Fibroblast of lung (primary cell): ENCODE measurements at regions not wholly inside any gene's neighbourhood (a gene's known extent, or its start where the extent isn't known, plus 50 kb on each side); places are given as distances from the start of the nearest gene placed in this dataset.

Experiments used
- DNase-seq, 2 donors: peaks; one replicate each; pipeline versions ENCODE4 v3.0.0 to v3.0.0-alpha.2; 2010; ENCODE audit warnings: low read depth in 2 of 2
- H2AFZ ChIP-seq: 2 replicates; pipeline ENCODE4 v1.5.1; 2012; ENCODE audit warnings: low read length, control low read depth, inconsistent platforms
- H3K27ac ChIP-seq: 2 replicates; pipeline ENCODE4 v1.5.1; 2011; ENCODE audit warnings: low read length, control low read depth; ENCODE audit not compliant: insufficient read depth
- H3K27me3 ChIP-seq: 2 replicates; pipeline ENCODE4 v1.5.1; 2011; ENCODE audit warnings: mild to moderate bottlenecking, low read length; ENCODE audit not compliant: control insufficient read depth, insufficient read depth
- H3K36me3 ChIP-seq: 2 replicates; pipeline ENCODE4 v1.5.1; 2011; ENCODE audit warnings: low read length; ENCODE audit not compliant: control insufficient read depth, insufficient read depth
- H3K4me1 ChIP-seq: 2 replicates; pipeline ENCODE4 v1.5.1; 2011; ENCODE audit warnings: low read length; ENCODE audit not compliant: control insufficient read depth, insufficient read depth; ENCODE audit errors: extremely low read depth
- H3K4me2 ChIP-seq: 2 replicates; pipeline ENCODE4 v1.5.1; 2011; ENCODE audit warnings: low read length, control low read depth; ENCODE audit not compliant: insufficient read depth; ENCODE audit errors: extremely low read depth
- H3K4me3 ChIP-seq, 4 experiments: fragments of 200-600 bp in 1 of 4; sonication (generic) in 1 of 4; replicated peaks in 1 of 4; 2 replicates each; pipeline ENCODE4 v1.5.1; 2011 to 2016; ENCODE audit warnings: low read length in 4 of 4, low read depth in 3 of 4, mild to moderate bottlenecking in 3 of 4, control low read depth in 2 of 4, inconsistent platforms in 1 of 4, mixed read lengths in 1 of 4; ENCODE audit not compliant: insufficient read depth in 1 of 4; ENCODE audit errors: control extremely low read depth in 1 of 4
- H3K79me2 ChIP-seq: 2 replicates; pipeline ENCODE4 v1.5.1; 2012; ENCODE audit warnings: mild to moderate bottlenecking, low read length, inconsistent platforms; ENCODE audit not compliant: control insufficient read depth, insufficient read depth
- H3K9ac ChIP-seq: 2 replicates; pipeline ENCODE4 v1.5.1; 2011; ENCODE audit warnings: mild to moderate bottlenecking, low read length, control low read depth; ENCODE audit not compliant: insufficient read depth
- H3K9me3 ChIP-seq: 2 replicates; pipeline ENCODE4 v1.5.1; 2012; ENCODE audit warnings: low read depth, low read length; ENCODE audit not compliant: control insufficient read depth, insufficient read depth
- H4K20me1 ChIP-seq: 2 replicates; pipeline ENCODE4 v1.5.1; 2011; ENCODE audit warnings: low read length; ENCODE audit not compliant: control insufficient read depth, insufficient read depth; ENCODE audit errors: extremely low read depth
- CTCF ChIP-seq, 2 donors: IDR thresholded peaks in 1 of 2; conservative IDR thresholded peaks in 1 of 2; 1 replicate in 1 of 2; 2 replicates in 1 of 2; pipeline ENCODE4 v1.5.1; 2011 to 2012; ENCODE audit warnings: low read length in 2 of 2, control low read depth in 1 of 2, inconsistent platforms in 1 of 2, low read depth in 1 of 2, mild to moderate bottlenecking in 1 of 2
- EZH2 ChIP-seq: IDR thresholded peaks from 2 replicates; pipeline ENCODE4 v1.5.1; 2012; ENCODE audit warnings: low read length, control low read depth, mild to moderate bottlenecking; ENCODE audit errors: missing control alignments

GRCh38 chr1:10911490-10912166 is 100.8 kb upstream of the TARDBP start:
- H4K20me1 ChIP-seq: no peaks in the 10 kb centered on the region
- H3K4me2 ChIP-seq: no peak overlapping the region
- H3K79me2 ChIP-seq: no peaks in the 10 kb centered on the region
- H3K27me3 ChIP-seq: peaks cover 3% of the 10 kb centered on the region
- no peak overlapping the region for H3K9ac ChIP-seq
- H2AFZ ChIP-seq: no peak overlapping the region
- H3K27ac ChIP-seq: no peak overlapping the region
- no peaks in the 10 kb centered on the region for H3K9me3 ChIP-seq
- no peaks in the 10 kb centered on the region for H3K36me3 ChIP-seq
- H3K4me1 ChIP-seq: no peaks in the 10 kb centered on the region
- no peak overlapping the region for H3K4me3 ChIP-seq
- TF ChIP-seq CTCF (conservative IDR thresholded peaks at IDR 0.05 in 1 of 2, IDR thresholded peaks at IDR 0.05 in 1 of 2; ENCODE audit: low read depth in 1 of 2, low read length in 2 of 2) (no peak), EZH2 (no peak)
- DNase-seq: no peak

GRCh38 chr1:10912441-10912840 is 100.0 kb upstream of the TARDBP start:
- no peak for TF ChIP-seq CTCF (conservative IDR thresholded peaks at IDR 0.05 in 1 of 2, IDR thresholded peaks at IDR 0.05 in 1 of 2; ENCODE audit: low read depth in 1 of 2, low read length in 2 of 2)
- TF ChIP-seq EZH2: no peak
- no peaks in the 10 kb centered on the region for H3K9me3 ChIP-seq
- no peak for DNase-seq
- H3K79me2 ChIP-seq: no peaks in the 10 kb centered on the region
- peaks cover 10% of the 10 kb centered on the region for H3K27me3 ChIP-seq
- no peak overlapping the region for H3K4me3 ChIP-seq
- no peak overlapping the region for H3K4me2 ChIP-seq
- H3K27ac ChIP-seq: no peak overlapping the region
- H3K36me3 ChIP-seq: no peaks in the 10 kb centered on the region
- no peak overlapping the region for H3K9ac ChIP-seq
- no peak overlapping the region for H2AFZ ChIP-seq
- H4K20me1 ChIP-seq: no peaks in the 10 kb centered on the region
- H3K4me1 ChIP-seq: no peaks in the 10 kb centered on the region

GRCh38 chr1:10914056-10914455 is 98.4 kb upstream of the TARDBP start:
- H2AFZ ChIP-seq: no peak overlapping the region
- H3K79me2 ChIP-seq: no peaks in the 10 kb centered on the region
- no peak overlapping the region for H3K27ac ChIP-seq
- no peak for DNase-seq
- no peaks in the 10 kb centered on the region for H3K4me1 ChIP-seq
- H3K4me2 ChIP-seq: no peak overlapping the region
- no peak overlapping the region for H3K9ac ChIP-seq
- H4K20me1 ChIP-seq: no peaks in the 10 kb centered on the region
- H3K36me3 ChIP-seq: no peaks in the 10 kb centered on the region
- TF ChIP-seq CTCF (conservative IDR thresholded peaks at IDR 0.05 in 1 of 2, IDR thresholded peaks at IDR 0.05 in 1 of 2; ENCODE audit: low read depth in 1 of 2, low read length in 2 of 2) (no peak), EZH2 (no peak)
- H3K4me3 ChIP-seq: no peak overlapping the region
- H3K9me3 ChIP-seq: no peaks in the 10 kb centered on the region
- peaks cover 13% of the 10 kb centered on the region for H3K27me3 ChIP-seq
